Activated CD4-positive, alpha-beta memory T cell treated with anti-CD3 and anti-CD28 coated beads, Interleukin-2, amount 10 ng/mL, durations not matched to agents 7 days and 5 days (primary cell): ENCODE measurements at regions not wholly inside any gene's neighbourhood (a gene's known extent, or its start where the extent isn't known, plus 50 kb on each side); places are given as distances from the start of the nearest gene placed in this dataset.

Experiments
- CTCF ChIA-PET: fragments of 350-600 bp; sonication (Branson Sonifier 250); formaldehyde crosslinking; loops from one replicate; lab custom pipeline; 2021; ENCODE audit warnings: antibody characterized with exemption, inconsistent platforms; lab: Charles Lee
- POLR2A ChIA-PET: fragments of 350-600 bp; sonication (Branson Sonifier 250); formaldehyde crosslinking; loops from one replicate; lab custom pipeline; 2021; ENCODE audit warnings: antibody characterized with exemption; lab: Charles Lee
- DNase-seq: peaks from one replicate; pipeline ENCODE4 v3.0.0-alpha.2; 2020
- H3K27ac Mint-ChIP-seq: one replicate; pipeline ENCODE4 v1.8.0; 2021; ENCODE audit warnings: mild to moderate bottlenecking, mixed read lengths
- H3K27me3 Mint-ChIP-seq: one replicate; pipeline ENCODE4 v1.8.0; 2021; ENCODE audit warnings: mixed read lengths
- H3K36me3 Mint-ChIP-seq: one replicate; pipeline ENCODE4 v1.8.0; 2021; ENCODE audit warnings: low read depth, mixed read lengths
- H3K4me1 Mint-ChIP-seq: one replicate; pipeline ENCODE4 v1.8.0; 2021; ENCODE audit warnings: mixed read lengths
- H3K4me3 Mint-ChIP-seq: one replicate; pipeline ENCODE4 v1.8.0; 2021; ENCODE audit warnings: mild to moderate bottlenecking, mixed read lengths
- H3K9me3 Mint-ChIP-seq: one replicate; pipeline ENCODE4 v1.8.0; 2021; ENCODE audit warnings: mixed read lengths

DNA sequence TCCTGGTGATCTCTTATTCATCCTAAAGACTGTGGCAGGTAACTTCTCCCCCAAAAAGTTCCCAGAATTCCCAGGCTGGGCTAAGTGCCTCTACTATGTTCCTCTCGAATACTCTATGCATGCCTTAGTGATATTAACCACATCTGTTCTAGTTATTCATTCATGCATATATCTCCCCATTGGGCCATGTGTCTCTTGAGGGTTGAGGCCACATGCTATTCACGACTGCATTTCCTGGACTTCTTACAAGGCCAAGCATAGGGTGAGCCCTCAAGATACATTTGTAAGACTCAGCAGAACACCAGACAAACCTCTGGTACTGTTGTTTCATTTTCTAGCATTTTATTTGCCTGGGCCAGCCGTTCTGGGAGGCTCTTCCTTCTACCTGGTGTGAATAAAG lies 117.0 kb downstream of the EN1 start:
- no peak for DNase-seq
- Mint-ChIP-seq H3K27me3 (no peaks in the 10 kb centered on the region), H3K27ac (no peak overlapping the region), H3K36me3 (no peaks in the 10 kb centered on the region), H3K4me3 (no peak overlapping the region), H3K9me3 (no peaks in the 10 kb centered on the region), H3K4me1 (no peaks in the 10 kb centered on the region)
- POLR2A ChIA-PET = no interaction called here
- CTCF ChIA-PET = no interaction called here

DNA sequence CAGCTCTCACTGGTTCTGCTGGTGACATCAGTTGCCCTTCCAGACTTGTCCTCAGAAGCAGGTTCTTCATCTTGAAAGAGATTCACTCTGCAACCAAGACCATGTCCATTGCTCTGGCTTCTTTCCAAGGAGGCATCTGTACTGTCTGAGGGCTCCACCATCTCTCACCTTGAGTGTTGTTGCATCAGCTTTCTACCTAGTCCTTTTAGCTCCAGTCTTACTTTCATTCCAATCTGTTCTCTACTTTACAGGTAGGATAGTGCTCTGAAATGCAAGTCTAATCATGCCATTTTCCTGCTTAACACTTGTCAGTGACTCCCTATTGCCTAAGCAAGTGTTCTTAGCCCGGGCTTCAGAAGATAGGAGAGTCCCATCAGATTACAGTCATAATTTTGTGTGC lies 117.7 kb downstream of the EN1 start:
- H3K9me3 Mint-ChIP-seq = no peaks in the 10 kb centered on the region
- H3K36me3 Mint-ChIP-seq = no peaks in the 10 kb centered on the region
- no peak overlapping the region for H3K27ac Mint-ChIP-seq
- ChIA-PET POLR2A (no interaction called here), CTCF (no interaction called here)
- H3K4me1 Mint-ChIP-seq = no peaks in the 10 kb centered on the region
- H3K4me3 Mint-ChIP-seq = no peak overlapping the region
- H3K27me3 Mint-ChIP-seq = no peaks in the 10 kb centered on the region
- no peak for DNase-seq

DNA sequence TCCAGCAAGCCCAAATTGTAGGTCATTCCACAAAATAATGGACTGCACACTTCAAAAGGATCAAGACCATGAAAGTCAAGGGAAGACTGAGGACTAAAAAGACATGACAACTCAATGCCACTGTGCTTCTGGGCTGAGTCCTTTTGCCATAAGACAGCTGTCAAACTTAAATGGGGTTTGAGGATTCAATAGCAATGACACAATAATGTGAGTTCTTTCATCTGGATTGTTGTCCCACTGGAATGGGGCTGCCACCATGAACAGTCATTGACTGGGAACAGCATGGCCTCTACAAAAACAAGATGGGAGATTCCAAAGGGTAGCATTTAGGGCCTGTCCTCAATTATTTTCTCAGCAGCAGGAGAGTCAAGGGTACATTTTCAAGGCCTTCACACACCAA lies 118.5 kb downstream of the EN1 start:
- ChIA-PET CTCF (no interaction called here), POLR2A (no interaction called here)
- H3K4me3 Mint-ChIP-seq = no peak overlapping the region
- no peaks in the 10 kb centered on the region for H3K9me3 Mint-ChIP-seq
- no peaks in the 10 kb centered on the region for H3K27me3 Mint-ChIP-seq
- no peaks in the 10 kb centered on the region for H3K36me3 Mint-ChIP-seq
- H3K27ac Mint-ChIP-seq = no peak overlapping the region
- no peaks in the 10 kb centered on the region for H3K4me1 Mint-ChIP-seq
- no peak for DNase-seq

DNA sequence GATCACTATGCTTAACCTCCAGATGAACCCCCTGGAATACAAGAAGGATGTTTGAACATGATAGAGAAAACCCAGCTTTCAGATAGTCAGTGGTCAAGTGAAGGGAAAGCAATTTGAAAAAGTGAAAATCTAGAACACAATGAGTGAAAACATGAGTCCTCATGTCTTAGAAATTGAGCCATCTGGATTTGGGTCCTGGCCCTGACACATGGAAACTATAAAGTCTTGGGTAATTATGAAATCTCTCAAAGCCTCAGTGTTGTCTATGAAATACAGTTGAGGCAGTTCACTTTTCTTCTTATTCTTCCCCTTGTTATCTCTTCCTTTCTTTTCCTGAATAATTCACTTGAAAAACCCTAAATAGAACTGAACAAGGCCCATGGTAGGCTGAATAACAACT lies 120.6 kb downstream of the EN1 start:
- Mint-ChIP-seq H3K9me3 (no peaks in the 10 kb centered on the region), H3K27ac (no peak overlapping the region), H3K36me3 (no peaks in the 10 kb centered on the region), H3K4me1 (no peaks in the 10 kb centered on the region), H3K27me3 (no peaks in the 10 kb centered on the region), H3K4me3 (no peak overlapping the region)
- ChIA-PET CTCF (no interaction called here), POLR2A (no interaction called here)
- DNase-seq = no peak

DNA sequence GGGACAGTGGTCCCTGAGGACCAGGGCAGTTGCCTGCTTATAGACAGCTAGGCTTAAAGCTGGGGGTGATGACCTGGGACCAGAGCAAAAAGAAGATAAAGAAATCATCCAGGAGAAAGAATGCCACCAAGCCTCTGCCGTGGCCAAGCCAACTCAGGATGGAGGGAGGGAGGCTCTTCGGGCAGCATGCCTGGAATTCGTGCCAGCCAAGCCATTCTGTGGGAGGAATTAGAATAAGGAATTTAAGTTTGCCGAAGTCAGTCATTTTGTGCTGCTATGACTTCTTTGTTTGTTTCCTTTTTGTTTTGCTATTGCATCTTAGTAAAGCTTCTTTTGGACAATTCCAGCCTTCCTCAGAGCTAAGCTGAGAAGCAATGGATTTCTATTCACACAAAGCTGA lies 124.1 kb downstream of the EN1 start:
- Mint-ChIP-seq H3K27ac (no peak overlapping the region), H3K36me3 (no peaks in the 10 kb centered on the region), H3K4me3 (no peak overlapping the region), H3K9me3 (no peaks in the 10 kb centered on the region), H3K27me3 (no peaks in the 10 kb centered on the region), H3K4me1 (no peaks in the 10 kb centered on the region)
- CTCF ChIA-PET = no interaction called here
- no peak for DNase-seq
- POLR2A ChIA-PET = no interaction called here

DNA sequence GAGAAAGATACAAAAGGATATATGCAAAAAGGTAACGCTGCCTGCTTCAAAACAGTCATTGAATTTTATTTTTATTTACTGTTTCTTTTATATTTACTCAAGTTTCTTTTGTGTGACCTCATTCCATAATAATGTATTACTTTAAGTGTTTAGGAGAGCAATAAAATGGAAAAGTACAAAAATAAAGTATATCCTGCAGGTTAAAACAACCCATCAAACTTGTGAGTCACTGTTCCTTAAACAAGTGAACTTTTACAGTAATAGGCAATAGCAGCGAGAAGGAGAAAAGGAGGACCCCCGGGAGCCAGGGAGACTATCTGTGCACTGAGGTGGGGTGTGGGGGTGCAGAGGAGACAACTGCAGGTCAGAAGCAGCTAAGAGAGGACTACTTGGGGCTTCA lies 124.5 kb downstream of the EN1 start:
- peaks cover under 1% of the 10 kb centered on the region for H3K9me3 Mint-ChIP-seq
- no peaks in the 10 kb centered on the region for H3K36me3 Mint-ChIP-seq
- H3K4me3 Mint-ChIP-seq = no peak overlapping the region
- ChIA-PET POLR2A (no interaction called here), CTCF (interaction anchor here (0.7 kb wide), 1 partner anchor 368 kb away, joined by 3 read pairs; no protein-coding TSS in a partner anchor)
- DNase-seq = no peak
- H3K27me3 Mint-ChIP-seq = no peaks in the 10 kb centered on the region
- no peak overlapping the region for H3K27ac Mint-ChIP-seq
- no peaks in the 10 kb centered on the region for H3K4me1 Mint-ChIP-seq

DNA sequence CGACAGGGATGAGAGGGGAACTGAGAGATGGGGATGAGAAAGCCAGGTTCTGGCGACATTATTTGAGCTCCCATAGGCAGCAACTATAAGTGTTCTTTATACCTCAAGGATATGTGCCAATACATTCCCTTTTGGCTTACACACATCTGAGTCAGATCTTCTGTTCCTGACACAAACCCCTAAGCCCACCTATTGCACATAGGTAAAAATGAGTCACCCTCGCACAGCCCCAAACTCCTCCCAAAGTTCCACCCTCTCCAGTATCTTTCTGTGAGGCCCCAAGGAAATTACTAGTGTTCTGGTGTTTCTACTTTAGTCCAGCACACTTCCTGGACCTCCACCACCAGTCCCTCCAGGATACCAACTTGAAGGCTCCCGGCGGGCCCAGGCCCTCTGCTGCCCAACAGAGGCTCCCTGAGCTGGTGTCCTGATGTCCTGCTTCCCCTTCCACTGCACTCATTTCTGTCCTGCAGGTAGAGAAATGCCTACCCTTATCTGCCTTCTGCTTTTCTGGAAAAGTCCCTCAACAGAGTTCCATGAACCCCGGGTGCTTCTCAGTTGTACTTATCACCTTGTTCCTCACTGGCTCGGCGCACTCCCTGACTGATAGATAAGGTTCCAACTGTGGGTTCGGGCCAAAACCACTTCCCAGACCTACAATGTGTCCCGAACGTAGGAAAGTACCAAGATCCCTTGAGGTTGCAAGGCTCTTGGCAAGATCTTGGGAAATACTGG lies 125.5 kb downstream of the EN1 start:
- H3K9me3 Mint-ChIP-seq = peaks cover 2% of the 10 kb centered on the region
- H3K27me3 Mint-ChIP-seq = no peaks in the 10 kb centered on the region
- no peaks in the 10 kb centered on the region for H3K4me1 Mint-ChIP-seq
- DNase-seq = no peak
- CTCF ChIA-PET = interaction anchor here (0.7 kb wide), 1 partner anchor 367 kb away, joined by 3 read pairs; no protein-coding TSS in a partner anchor
- no peak overlapping the region for H3K4me3 Mint-ChIP-seq
- POLR2A ChIA-PET = no interaction called here
- no peaks in the 10 kb centered on the region for H3K36me3 Mint-ChIP-seq
- H3K27ac Mint-ChIP-seq = no peak overlapping the region

DNA sequence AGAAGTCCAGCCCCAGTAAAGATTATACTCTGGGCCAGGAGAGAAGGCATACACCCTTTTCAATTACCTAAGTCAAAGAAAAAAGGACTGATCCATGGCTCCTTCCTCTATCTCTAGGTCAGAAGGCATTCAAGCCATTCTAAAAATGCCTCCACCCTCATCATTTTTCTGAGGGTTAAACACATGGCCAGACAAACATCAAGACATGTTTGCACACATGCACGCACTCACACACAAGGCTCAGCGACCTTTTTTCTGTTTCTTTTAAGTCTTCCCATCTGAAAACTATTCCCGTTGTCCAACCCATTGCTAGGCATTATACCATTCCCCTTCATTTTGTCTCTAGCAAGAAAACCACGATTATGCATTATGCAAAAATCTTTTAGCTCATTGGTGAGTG lies 126.6 kb downstream of the EN1 start:
- Mint-ChIP-seq H3K27me3 (no peaks in the 10 kb centered on the region), H3K27ac (no peak overlapping the region), H3K9me3 (peaks cover 2% of the 10 kb centered on the region), H3K4me3 (no peak overlapping the region), H3K4me1 (no peaks in the 10 kb centered on the region), H3K36me3 (no peaks in the 10 kb centered on the region)
- ChIA-PET POLR2A (no interaction called here), CTCF (no interaction called here)
- DNase-seq = no peak

DNA sequence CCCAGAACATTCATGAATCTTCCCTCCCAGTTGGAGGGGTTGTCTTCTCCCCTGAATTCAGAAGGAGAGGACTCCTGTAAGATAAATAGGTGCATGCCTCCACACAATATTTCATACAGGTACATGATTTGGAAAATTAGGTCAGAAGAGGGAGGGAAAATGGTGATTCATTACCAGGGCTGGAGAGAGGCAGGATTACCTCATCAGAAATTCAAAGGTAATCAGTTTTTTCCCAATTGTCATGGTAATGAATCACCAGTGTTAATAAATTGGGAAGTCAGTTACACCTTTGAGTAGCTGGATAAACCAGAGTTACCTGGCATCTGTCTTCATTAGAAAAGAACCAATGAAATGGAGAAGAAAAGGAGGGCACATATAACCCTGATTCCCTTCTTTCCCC lies 128.5 kb downstream of the EN1 start:
- H3K4me3 Mint-ChIP-seq = no peak overlapping the region
- H3K4me1 Mint-ChIP-seq = no peaks in the 10 kb centered on the region

DNA sequence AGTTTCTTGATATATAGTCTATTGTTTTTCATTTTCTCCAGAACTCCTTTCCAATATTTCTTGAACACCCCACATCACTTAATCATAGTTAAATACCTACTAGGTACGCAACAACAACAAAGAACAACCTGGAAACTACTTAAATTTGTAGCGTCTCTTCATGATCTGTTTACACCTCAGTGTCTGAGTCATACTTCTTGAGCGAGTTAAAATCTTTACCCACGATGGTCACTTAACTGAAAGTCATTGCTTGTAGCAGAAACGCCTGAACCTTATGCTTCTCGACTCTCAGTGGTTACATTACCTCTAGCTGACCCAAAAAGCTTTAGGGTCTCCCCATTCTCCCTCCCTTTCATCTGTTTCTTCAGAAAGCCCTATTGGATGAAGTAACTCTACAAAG lies 131.3 kb downstream of the EN1 start:
- Mint-ChIP-seq H3K27me3 (no peaks in the 10 kb centered on the region), H3K4me3 (no peak overlapping the region), H3K4me1 (no peaks in the 10 kb centered on the region), H3K36me3 (no peaks in the 10 kb centered on the region), H3K9me3 (peaks cover 2% of the 10 kb centered on the region), H3K27ac (no peak overlapping the region)
- POLR2A ChIA-PET = no interaction called here
- CTCF ChIA-PET = no interaction called here
- DNase-seq = no peak

More for the DNA sequence above, 128.5 kb downstream of the EN1 start:
- H3K27me3 Mint-ChIP-seq = no peaks in the 10 kb centered on the region
- H3K27ac Mint-ChIP-seq = no peak overlapping the region
- DNase-seq = no peak
- peaks cover 2% of the 10 kb centered on the region for H3K9me3 Mint-ChIP-seq
- ChIA-PET CTCF (no interaction called here), POLR2A (no interaction called here)
- no peaks in the 10 kb centered on the region for H3K36me3 Mint-ChIP-seq

DNA sequence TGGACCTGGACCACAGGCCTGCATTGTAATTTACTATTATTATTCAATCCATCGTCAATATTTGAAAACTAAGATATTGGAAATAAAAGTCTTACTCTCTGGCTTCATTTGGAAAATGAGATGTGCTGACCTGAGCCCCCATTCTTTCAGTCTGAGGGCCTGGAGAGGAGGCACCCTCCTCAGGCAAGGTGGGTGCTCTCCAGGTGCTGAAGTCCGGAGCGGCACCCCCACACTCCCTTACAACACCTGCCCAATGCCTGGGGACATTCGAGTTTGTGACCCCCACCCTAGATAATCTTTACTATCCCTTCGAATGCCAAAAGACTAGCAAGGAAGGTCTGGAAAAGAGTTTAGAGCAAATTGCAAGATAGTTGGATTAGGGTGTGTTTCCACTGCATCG lies 133.3 kb downstream of the EN1 start:
- ChIA-PET CTCF (no interaction called here), POLR2A (no interaction called here)
- H3K27me3 Mint-ChIP-seq = no peaks in the 10 kb centered on the region
- H3K36me3 Mint-ChIP-seq = no peaks in the 10 kb centered on the region
- no peak for DNase-seq
- no peak overlapping the region for H3K4me3 Mint-ChIP-seq
- no peak overlapping the region for H3K27ac Mint-ChIP-seq
- peaks cover 2% of the 10 kb centered on the region for H3K9me3 Mint-ChIP-seq
- H3K4me1 Mint-ChIP-seq = no peaks in the 10 kb centered on the region

DNA sequence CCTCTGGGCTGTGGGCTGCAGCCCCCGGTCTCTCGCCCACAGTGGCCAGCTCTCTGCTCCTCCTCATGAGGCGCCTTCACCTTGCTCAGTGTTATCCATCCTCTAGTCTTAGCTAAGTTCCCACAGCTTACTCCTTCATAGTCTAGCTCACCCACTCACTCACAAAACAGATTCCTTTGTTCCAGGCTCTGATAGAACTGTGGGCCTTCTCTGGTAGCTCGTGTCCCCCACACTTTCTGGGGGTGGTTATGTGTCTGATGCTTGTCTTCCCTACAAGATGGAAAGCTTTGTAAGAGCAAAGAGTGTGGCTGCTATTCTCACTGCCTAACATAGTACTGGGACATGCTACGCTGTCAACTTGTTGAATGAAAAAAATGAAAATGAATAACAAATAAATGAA lies 135.8 kb downstream of the EN1 start:
- ChIA-PET POLR2A (no interaction called here), CTCF (no interaction called here)
- H3K27me3 Mint-ChIP-seq = no peaks in the 10 kb centered on the region
- no peaks in the 10 kb centered on the region for H3K9me3 Mint-ChIP-seq
- no peaks in the 10 kb centered on the region for H3K4me1 Mint-ChIP-seq
- DNase-seq = no peak
- no peak overlapping the region for H3K27ac Mint-ChIP-seq
- H3K36me3 Mint-ChIP-seq = no peaks in the 10 kb centered on the region
- no peak overlapping the region for H3K4me3 Mint-ChIP-seq

DNA sequence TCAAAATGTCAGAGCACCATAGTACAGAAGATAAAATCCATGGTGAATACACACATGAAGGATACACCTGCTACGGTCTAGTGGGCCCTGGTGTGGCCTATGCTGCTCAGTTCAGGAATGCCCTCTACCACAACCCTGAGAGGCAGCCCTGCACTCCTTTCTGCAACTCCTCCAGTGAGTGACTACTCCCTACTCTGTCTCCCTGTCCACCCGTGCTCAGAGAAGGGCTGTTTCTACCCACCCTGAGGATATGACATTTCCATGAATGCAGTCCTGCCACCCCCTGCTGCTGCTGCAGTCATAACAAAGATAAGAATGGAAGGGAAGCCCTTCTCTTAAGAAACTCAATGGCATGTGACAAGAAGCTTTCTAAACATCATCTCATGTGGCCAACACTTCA lies 137.0 kb downstream of the EN1 start:
- no peak overlapping the region for H3K27ac Mint-ChIP-seq
- no peak for DNase-seq
- no peaks in the 10 kb centered on the region for H3K36me3 Mint-ChIP-seq
- H3K4me1 Mint-ChIP-seq = no peaks in the 10 kb centered on the region
- H3K9me3 Mint-ChIP-seq = no peaks in the 10 kb centered on the region
- ChIA-PET CTCF (no interaction called here), POLR2A (no interaction called here)
- H3K4me3 Mint-ChIP-seq = no peak overlapping the region
- H3K27me3 Mint-ChIP-seq = no peaks in the 10 kb centered on the region

DNA sequence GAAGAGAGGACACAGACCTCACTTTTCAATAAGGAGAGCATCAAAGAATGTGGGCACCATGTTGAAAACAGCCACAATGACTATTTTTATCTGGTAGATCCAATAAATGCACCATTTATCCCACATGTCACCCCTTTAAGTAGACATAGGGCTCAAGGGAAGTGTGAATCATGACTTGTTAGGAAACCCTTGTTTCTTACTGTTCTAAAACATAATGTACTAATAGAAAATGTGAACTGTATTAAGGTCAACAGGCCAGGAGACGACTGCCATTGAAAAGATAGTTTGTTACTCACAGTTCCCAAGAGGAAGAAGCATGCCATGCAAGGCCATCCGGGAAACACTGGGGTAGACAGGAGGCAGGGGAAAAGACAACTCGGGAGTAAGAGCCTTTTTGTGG lies 137.7 kb downstream of the EN1 start:
- H3K4me3 Mint-ChIP-seq = no peak overlapping the region
- H3K27me3 Mint-ChIP-seq = no peaks in the 10 kb centered on the region
- H3K9me3 Mint-ChIP-seq = no peaks in the 10 kb centered on the region
- no peak for DNase-seq
- CTCF ChIA-PET = no interaction called here
- H3K4me1 Mint-ChIP-seq = no peaks in the 10 kb centered on the region
- POLR2A ChIA-PET = no interaction called here
- H3K27ac Mint-ChIP-seq = no peak overlapping the region
- no peaks in the 10 kb centered on the region for H3K36me3 Mint-ChIP-seq
